GM18907 (cell line): ENCODE measurements at regions not wholly inside any gene's neighbourhood (a gene's known extent, or its start where the extent isn't known, plus 50 kb on each side); places are given as distances from the start of the nearest gene placed in this dataset.
A peak's percentile ranks its signal among the peaks of the same experiment; 100 is the strongest.

Experiments
- ATAC-seq: cut with Tn5 transposase; IDR thresholded peaks from one replicate; pipeline ENCODE4 v1.9.1; 2021; ENCODE audit warnings: mild to moderate bottlenecking, moderate library complexity; ENCODE audit not compliant: unreplicated experiment

GRCh38 chr2:198374375-198375082 lies 570.1 kb downstream of the PLCL1 start:
- ATAC-seq = no peak

GRCh38 chr2:198371921-198372543 lies 567.6 kb downstream of the PLCL1 start:
- ATAC-seq = peak; percentile 98

- no peak for ATAC-seq
These were observed 566.9 kb downstream of the PLCL1 start for GRCh38 chr2:198371329-198371728.

- ATAC-seq = no peak
These were observed 563.7 kb downstream of the PLCL1 start for GRCh38 chr2:198368089-198368488.

GRCh38 chr2:198362740-198363139 lies 558.3 kb downstream of the PLCL1 start:
- ATAC-seq = no peak

GRCh38 chr2:198359308-198359707 lies 554.9 kb downstream of the PLCL1 start:
- ATAC-seq = no peak

GRCh38 chr2:198356157-198356556 lies 551.8 kb downstream of the PLCL1 start:
- ATAC-seq = no peak

GRCh38 chr2:198351647-198352046 lies 547.3 kb downstream of the PLCL1 start:
- no peak for ATAC-seq

GRCh38 chr2:198347946-198348345 lies 543.6 kb downstream of the PLCL1 start:
- ATAC-seq = no peak

GRCh38 chr2:198347349-198347748 lies 543.0 kb downstream of the PLCL1 start:
- no peak for ATAC-seq

GRCh38 chr2:198343471-198343870 lies 539.1 kb downstream of the PLCL1 start:
- ATAC-seq = no peak

- ATAC-seq = no peak
These were observed 536.5 kb downstream of the PLCL1 start for GRCh38 chr2:198340846-198341245.

- ATAC-seq = no peak
These were observed 534.7 kb downstream of the PLCL1 start for GRCh38 chr2:198339116-198339515.

- no peak for ATAC-seq
These were observed 533.0 kb downstream of the PLCL1 start for GRCh38 chr2:198337368-198337767.

- ATAC-seq = no peak
These were observed 524.1 kb downstream of the PLCL1 start for GRCh38 chr2:198328454-198328853.

- no peak for ATAC-seq
These were observed 523.1 kb downstream of the PLCL1 start for GRCh38 chr2:198327526-198327925.

- no peak for ATAC-seq
These were observed 522.0 kb downstream of the PLCL1 start for GRCh38 chr2:198326431-198326830.

GRCh38 chr2:198325359-198325758 lies 521.0 kb downstream of the PLCL1 start:
- ATAC-seq = no peak

GRCh38 chr2:198324071-198324470 lies 519.7 kb downstream of the PLCL1 start:
- ATAC-seq = no peak

GRCh38 chr2:198322275-198322674 lies 517.9 kb downstream of the PLCL1 start:
- no peak for ATAC-seq

- ATAC-seq = no peak
These were observed 517.2 kb downstream of the PLCL1 start for GRCh38 chr2:198321522-198322088.

GRCh38 chr2:198316852-198317396 lies 512.5 kb downstream of the PLCL1 start:
- no peak for ATAC-seq
